ENCODE measurements at regions not wholly inside any gene's neighbourhood (a gene's known extent, or its start where the extent isn't known, plus 50 kb on each side); places are given as distances from the start of the nearest gene placed in this dataset.
"Not testable (repeated sequence)": the region's sequence is repeated elsewhere in the genome, so short reads cannot be mapped to it uniquely, and the experiment has no call there.

GRCh38 chr3:24689353-24689752 is 194.7 kb upstream of the THRB start:
- no peak for DNase-seq

GRCh38 chr3:24690777-24691176 is 196.1 kb upstream of the THRB start:
- DNase-seq, result no peak

GRCh38 chr3:24699078-24699477 is 204.4 kb upstream of the THRB start:
- not testable (repeated sequence) for DNase-seq

GRCh38 chr3:24704496-24704895 is 209.8 kb upstream of the THRB start:
- no peak for DNase-seq

- no peak for DNase-seq
Measured at GRCh38 chr3:24707936-24708335, 213.3 kb upstream of the THRB start.

- DNase-seq, result no peak
Measured at GRCh38 chr3:24709956-24710355, 215.3 kb upstream of the THRB start.

- DNase-seq, result no peak
Measured at GRCh38 chr3:24713516-24713915, 218.9 kb upstream of the THRB start.

- DNase-seq, result no peak
Measured at GRCh38 chr3:24714436-24714835, 219.8 kb upstream of the THRB start.

- DNase-seq, result no peak
Measured at GRCh38 chr3:24715171-24715792, 220.6 kb upstream of the THRB start.

- no peak for DNase-seq
Measured at GRCh38 chr3:24722087-24722486, 227.4 kb upstream of the THRB start.

- no peak for DNase-seq
Measured at GRCh38 chr3:24725514-24726255, 231.0 kb upstream of the THRB start.

GRCh38 chr3:24726423-24726822 is 231.8 kb upstream of the THRB start:
- DNase-seq, result no peak

- DNase-seq, result no peak
Measured at GRCh38 chr3:24730173-24730572, 235.5 kb upstream of the THRB start.

GRCh38 chr3:24734019-24734418 is 239.4 kb upstream of the THRB start:
- DNase-seq, result no peak

- no peak for DNase-seq
Measured at GRCh38 chr3:24736701-24737100, 242.1 kb upstream of the THRB start.

GRCh38 chr3:24740326-24740725 is 245.7 kb upstream of the THRB start:
- DNase-seq, result no peak

- DNase-seq, result no peak
Measured at GRCh38 chr3:24741506-24741905, 246.9 kb upstream of the THRB start.

- DNase-seq, result no peak
Measured at GRCh38 chr3:24748520-24748919, 253.9 kb upstream of the THRB start.

GRCh38 chr3:24751020-24751419 is 256.4 kb upstream of the THRB start:
- no peak for DNase-seq

- no peak for DNase-seq
Measured at GRCh38 chr3:24756101-24756888, 261.6 kb upstream of the THRB start.

GRCh38 chr3:24763393-24763792 is 268.7 kb upstream of the THRB start:
- DNase-seq, result no peak

GRCh38 chr3:24764236-24764915 is 269.7 kb upstream of the THRB start:
- DNase-seq, result no peak

GRCh38 chr3:24765399-24765798 is 270.7 kb upstream of the THRB start:
- DNase-seq, result no peak
